ENCODE measurements at regions not wholly inside any gene's neighbourhood (a gene's known extent, or its start where the extent isn't known, plus 50 kb on each side); places are given as distances from the start of the nearest gene placed in this dataset.

DNA sequence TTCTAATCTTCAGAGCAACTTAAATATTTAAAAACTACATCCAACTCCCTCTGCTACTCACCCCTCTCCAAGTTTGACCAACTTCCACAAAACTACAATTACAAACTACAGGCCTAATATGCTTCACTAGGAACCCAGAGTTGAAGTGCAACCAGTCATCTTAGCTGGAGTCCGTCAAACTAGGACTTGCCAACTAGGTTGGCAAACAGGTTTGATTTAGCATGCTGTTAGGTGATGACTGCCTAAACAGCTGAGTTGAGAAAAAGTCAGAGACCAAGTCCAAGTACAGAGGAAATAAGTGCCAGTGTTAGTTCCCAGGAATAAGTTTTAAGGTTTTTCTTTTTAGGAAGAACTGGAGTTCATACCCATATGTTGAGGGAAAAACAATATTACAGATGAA lies 1109.0 kb downstream of the TUSC7 start:
- no peak for TF ChIP-seq BDP1 (IDR thresholded peaks at IDR 0.05; ENCODE audit: insufficient read depth, insufficient read length)
- TF ChIP-seq HDAC3 (IDR thresholded peaks at IDR 0.05; ENCODE audit: borderline replicate concordance, partially characterized antibody) = no peak
- TF ChIP-seq UBTF (IDR thresholded peaks at IDR 0.05; ENCODE audit: borderline replicate concordance in 1 of 2, low read depth in 2 of 2, low read length in 2 of 2) = no peak
- no peak for TF ChIP-seq MNT (conservative IDR thresholded peaks at IDR 0.05)
- TF ChIP-seq ZNF121 (CRISPR knock-in tag; conservative IDR thresholded peaks at IDR 0.05) = no peak
- TF ChIP-seq RAD21 (CRISPR knock-in tag; conservative IDR thresholded peaks at IDR 0.05 in 1 of 2, IDR thresholded peaks at IDR 0.05 in 1 of 2) = no peak
- TF ChIP-seq SP1 (CRISPR knock-in tag; IDR thresholded peaks at IDR 0.05) = no peak
- TF ChIP-seq RFX7 (CRISPR knock-in tag; IDR thresholded peaks at IDR 0.05) = no peak
- TF ChIP-seq, protein P1, sequence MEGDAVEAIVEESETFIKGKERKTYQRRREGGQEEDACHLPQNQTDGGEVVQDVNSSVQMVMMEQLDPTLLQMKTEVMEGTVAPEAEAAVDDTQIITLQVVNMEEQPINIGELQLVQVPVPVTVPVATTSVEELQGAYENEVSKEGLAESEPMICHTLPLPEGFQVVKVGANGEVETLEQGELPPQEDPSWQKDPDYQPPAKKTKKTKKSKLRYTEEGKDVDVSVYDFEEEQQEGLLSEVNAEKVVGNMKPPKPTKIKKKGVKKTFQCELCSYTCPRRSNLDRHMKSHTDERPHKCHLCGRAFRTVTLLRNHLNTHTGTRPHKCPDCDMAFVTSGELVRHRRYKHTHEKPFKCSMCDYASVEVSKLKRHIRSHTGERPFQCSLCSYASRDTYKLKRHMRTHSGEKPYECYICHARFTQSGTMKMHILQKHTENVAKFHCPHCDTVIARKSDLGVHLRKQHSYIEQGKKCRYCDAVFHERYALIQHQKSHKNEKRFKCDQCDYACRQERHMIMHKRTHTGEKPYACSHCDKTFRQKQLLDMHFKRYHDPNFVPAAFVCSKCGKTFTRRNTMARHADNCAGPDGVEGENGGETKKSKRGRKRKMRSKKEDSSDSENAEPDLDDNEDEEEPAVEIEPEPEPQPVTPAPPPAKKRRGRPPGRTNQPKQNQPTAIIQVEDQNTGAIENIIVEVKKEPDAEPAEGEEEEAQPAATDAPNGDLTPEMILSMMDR (IDR thresholded peaks at IDR 0.05 in 2 of 3, conservative IDR thresholded peaks at IDR 0.05 in 1 of 3; ENCODE audit: insufficient read depth in 2 of 3, low read depth in 1 of 3, low read length in 3 of 3) = no peak
- no peak for TF ChIP-seq ZFP36 (IDR thresholded peaks at IDR 0.05; ENCODE audit: low read depth, low read length, partially characterized antibody)
- no peak for TF ChIP-seq ETV5 (CRISPR knock-in tag; IDR thresholded peaks at IDR 0.05; ENCODE audit: low read depth)
- TF ChIP-seq PHF8 (IDR thresholded peaks at IDR 0.05; ENCODE audit: borderline replicate concordance, low read length) = no peak
- no peak for TF ChIP-seq CREM (IDR thresholded peaks at IDR 0.05; ENCODE audit: low read depth)

Data from K562 (cell line).